Midbrain (tissue), 1 donor: ENCODE measurements at regions not wholly inside any gene's neighbourhood (a gene's known extent, or its start where the extent isn't known, plus 50 kb on each side); places are given as distances from the start of the nearest gene placed in this dataset.
A peak's percentile ranks its signal among the peaks of the same experiment; 100 is the strongest.
"Not testable (repeated sequence)": the region's sequence is repeated elsewhere in the genome, so short reads cannot be mapped to it uniquely, and the experiment has no call there.

ENCODE experiments used
- DNase-seq: peaks from one replicate; lab custom pipeline; 2025; lab: John Stamatoyannopoulos, UW

DNA sequence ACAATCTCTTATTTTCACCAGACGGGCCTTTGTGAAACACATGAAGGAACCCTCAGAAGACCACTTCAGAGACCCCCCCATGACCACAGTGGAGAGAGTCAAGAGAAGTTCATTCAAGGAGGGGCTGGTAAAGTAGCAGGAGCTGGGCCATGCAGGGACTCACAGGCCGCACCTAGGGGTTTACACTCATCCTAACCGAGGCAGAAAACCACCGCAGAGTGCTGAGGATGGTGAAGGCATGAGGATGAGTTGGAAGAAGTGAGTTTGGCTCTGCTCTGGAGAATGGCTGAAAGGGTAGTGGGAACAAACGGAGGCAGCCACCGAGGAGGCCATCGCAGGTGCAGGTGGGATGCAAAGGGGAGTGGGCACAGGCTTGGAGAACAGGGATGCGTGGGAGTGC, 1046.9 kb downstream of the UQCRFS1 start:
- DNase-seq = no peak

DNA sequence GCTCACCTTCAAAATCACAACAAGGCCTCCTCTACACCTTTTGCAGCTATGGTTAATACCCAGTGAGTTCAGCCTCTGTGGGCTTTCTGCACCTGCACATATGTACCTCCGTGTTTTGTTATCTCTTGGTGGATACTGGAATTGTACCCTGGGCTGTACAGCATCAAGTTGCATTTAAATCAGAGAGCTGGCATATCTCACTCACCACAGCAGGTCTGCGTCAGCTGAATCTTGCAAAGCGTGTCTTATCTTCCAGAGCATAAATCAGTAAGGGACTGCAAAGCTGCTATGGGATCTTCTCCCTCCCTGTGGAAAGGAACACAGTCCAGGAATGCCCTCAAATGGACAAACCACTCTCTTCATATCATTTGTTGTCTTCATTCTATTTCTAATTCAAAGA, 1048.7 kb downstream of the UQCRFS1 start:
- DNase-seq = no peak

GRCh38 chr19:28159065-28159464, 1053.9 kb downstream of the UQCRFS1 start:
- no peak for DNase-seq

- DNase-seq = no peak
These were observed 1057.7 kb downstream of the UQCRFS1 start for GRCh38 chr19:28155265-28155664.

GRCh38 chr19:28154077-28154476, 1058.9 kb downstream of the UQCRFS1 start:
- DNase-seq = no peak

DNA sequence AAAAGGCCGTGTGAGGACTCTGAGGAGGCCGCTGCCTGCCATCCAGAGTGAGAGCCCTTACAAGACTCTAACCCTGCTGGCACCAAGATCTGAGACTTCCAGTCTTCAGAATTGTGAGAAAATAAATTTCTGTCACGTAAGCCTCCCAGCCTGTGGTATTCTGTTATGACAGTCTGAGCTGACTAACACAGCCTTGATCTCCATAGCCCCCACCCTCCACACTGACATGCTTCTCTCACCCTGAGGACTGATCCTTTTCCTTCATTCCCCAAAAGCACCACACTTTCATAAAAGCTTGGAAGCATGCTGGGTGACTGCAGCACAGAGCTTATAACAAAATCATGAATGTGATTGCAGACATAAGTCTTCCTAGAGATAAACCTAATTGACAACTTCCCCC, 1059.8 kb downstream of the UQCRFS1 start:
- peak; percentile 1 for DNase-seq

- peak; percentile 3 for DNase-seq
These were observed 1060.8 kb downstream of the UQCRFS1 start for GRCh38 chr19:28152195-28152594.

DNA sequence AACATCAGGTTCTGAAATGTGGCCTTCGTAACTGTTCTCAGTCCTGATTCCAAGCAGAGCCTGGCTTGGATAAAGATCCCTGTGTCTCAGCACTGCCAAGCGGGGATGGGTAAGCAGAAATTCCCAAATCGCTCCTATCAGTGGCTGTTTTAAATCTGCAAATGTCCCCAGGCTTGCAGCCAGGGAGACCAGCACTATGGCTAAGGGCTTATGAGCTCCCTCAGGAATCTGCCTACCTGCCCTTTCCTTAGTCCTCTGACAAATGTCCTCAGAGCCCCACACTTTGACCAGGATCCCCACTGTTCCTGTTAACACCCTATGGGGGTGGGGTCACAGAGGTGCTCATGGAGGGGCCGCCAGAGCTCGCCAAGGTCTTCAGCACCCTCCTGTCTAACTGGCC, 1062.8 kb downstream of the UQCRFS1 start:
- no peak for DNase-seq

DNA sequence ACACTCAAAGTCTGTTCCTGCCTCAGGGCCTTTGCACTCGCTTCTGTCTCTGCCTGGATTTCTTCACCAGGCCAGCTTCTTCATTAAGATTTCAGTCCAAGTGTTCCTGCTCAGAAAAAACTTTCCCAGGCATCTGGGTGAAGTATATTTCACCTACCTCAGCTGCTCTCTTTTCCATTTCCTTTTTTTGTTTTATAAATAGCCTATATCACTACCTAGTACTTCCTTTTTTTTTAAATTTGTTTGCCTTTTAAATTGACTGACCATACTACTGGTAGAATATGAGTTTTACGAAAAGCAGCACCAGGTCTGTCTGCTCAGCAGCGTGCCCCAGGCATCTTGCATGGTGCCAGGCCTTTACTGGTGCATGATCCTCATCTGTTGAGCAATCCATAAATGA, 1064.4 kb downstream of the UQCRFS1 start:
- DNase-seq = no peak

DNA sequence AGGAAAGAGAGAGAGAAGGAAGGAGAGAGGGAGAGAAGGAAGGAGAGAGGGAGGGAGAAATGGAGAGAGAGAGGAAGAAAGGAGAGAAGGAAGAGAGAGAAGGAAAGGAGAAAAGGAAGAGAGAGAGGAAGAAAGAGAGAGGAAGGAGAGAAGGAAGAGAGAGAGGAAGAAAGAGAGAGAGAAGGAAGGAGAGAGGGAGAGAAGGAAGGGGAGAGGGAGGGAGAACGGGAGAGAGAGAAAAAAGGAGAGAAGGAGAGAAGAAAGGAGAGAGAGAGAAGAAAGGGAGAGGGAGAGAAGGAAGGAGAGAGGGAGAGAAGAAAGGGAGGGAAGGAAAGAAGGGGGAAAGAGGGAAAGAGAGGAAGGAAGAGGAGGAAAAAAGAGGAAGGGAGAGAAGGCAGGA, 1070.7 kb downstream of the UQCRFS1 start:
- no peak for DNase-seq

DNA sequence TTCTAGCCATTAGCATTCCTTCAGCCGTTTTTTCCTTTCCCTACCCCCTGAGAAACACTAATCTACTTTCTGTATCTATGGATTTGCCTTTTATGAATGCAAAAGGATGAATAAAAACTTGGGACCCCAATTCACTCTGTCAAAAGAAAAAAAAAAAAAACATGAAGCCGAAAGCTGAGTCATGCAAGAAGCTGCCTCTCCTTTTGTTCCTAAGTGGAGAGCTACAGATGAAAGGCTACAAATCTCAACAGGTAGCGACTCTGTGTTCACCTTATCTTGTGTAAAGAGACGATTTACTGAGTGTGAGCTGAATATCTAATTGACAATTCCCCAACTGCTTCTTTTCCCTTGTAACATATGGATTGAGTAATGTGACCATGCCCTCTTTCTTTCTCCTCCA, 1072.8 kb downstream of the UQCRFS1 start:
- DNase-seq = no peak

GRCh38 chr19:28137772-28138171, 1075.2 kb downstream of the UQCRFS1 start:
- no peak for DNase-seq

GRCh38 chr19:28136796-28137195, 1076.2 kb downstream of the UQCRFS1 start:
- DNase-seq = no peak

DNA sequence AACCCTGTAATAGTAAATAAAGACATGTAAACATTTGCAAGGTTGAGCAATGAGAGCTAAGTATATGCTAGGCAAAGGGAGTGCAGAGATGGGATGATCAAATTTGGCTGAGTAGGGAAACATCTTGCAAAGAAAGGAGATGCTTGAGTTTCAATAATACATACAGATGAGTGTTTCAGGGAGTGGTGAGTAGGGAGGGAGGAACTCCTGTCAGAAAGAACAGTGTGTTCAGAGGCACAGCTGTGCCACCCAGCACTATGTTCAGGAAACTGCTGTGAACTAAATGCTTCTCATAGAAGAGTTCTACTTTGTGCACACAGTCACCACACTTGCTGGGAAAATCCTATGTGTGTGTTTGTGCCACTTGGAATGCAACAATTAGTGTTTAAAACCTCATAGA, 1077.1 kb downstream of the UQCRFS1 start:
- DNase-seq = no peak

GRCh38 chr19:28134311-28134710, 1078.6 kb downstream of the UQCRFS1 start:
- DNase-seq = no peak

GRCh38 chr19:28130881-28131280, 1082.1 kb downstream of the UQCRFS1 start:
- not testable (repeated sequence) for DNase-seq

- DNase-seq = no peak
These were observed 1082.9 kb downstream of the UQCRFS1 start for GRCh38 chr19:28130066-28130511.

- DNase-seq = no peak
These were observed 1084.6 kb downstream of the UQCRFS1 start for GRCh38 chr19:28128341-28128740.

DNA sequence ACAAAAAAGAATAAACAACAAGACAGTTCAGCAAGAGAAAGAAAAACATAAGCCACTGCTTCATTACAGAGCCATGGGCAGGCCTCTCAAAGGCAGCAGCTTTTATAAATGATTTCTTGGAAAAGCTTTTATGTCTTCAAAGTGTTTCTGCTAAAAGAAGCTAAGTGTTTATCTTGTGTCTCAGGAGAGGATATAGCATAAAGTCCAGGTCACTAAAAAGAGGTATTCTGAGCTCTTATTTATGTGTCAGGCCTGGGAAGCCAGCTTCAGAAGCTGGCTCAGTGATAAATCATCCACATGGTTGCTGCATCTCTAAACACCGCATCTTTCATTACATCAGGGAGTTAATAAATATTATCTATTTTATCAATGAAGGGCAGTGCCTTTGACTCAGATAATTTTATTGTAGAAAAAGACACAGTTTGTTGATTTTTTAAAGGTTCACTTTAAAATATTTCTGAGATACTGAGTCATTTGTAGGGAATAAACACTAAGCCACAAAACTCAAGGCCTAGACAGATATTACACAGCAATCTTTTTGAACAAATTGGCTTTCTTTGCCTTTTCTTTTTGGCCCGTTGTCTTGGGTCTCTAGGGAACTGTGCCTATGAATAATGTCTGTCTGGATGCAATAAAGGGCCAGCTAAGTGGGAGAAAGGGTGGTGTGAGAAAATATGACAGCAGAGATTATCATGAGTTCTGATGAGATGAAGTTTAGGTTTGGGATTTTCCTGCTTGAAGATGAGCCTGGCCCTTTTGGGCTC, 1086.6 kb downstream of the UQCRFS1 start:
- DNase-seq = no peak

DNA sequence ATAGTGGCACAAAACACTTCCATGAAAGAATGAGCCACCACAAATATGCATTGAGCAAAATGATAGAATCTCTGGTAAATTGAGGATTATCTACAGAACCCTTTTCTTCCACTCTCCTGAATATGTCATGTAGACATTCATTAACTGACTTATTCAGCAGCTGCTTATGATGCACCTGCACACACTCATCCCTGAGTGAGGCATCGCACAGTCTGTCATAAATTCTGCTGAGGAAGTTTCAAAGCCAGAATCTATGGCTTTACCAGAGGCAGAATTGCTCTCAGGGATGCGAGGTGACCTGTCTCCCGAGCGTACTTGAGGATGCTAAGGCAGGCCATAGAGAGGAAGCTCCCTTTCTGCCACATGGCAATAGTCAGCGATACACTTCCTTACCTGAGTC, 1090.2 kb downstream of the UQCRFS1 start:
- no peak for DNase-seq

GRCh38 chr19:28118235-28118634, 1094.7 kb downstream of the UQCRFS1 start:
- no peak for DNase-seq

- no peak for DNase-seq
These were observed 1095.8 kb downstream of the UQCRFS1 start for GRCh38 chr19:28117143-28117542.

DNA sequence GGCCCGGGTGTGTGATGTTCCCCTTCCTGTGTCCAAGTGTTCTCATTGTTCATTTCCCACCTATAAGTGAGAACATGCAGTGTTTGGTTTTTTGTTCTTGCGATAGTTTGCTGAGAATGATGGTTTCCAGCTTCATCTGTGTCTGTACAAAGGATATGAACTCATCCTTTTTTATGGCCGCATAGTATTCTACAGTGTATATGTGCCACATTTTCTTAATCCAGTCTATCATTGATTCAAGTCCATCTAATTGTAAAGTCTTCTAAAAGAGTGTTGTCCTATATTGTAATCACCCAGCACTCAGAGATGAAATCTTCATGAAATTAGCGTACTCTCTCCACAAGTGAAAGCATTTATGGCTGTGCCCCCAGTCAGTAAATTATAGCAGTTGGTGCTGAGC, 1096.6 kb downstream of the UQCRFS1 start:
- not testable (repeated sequence) for DNase-seq

DNA sequence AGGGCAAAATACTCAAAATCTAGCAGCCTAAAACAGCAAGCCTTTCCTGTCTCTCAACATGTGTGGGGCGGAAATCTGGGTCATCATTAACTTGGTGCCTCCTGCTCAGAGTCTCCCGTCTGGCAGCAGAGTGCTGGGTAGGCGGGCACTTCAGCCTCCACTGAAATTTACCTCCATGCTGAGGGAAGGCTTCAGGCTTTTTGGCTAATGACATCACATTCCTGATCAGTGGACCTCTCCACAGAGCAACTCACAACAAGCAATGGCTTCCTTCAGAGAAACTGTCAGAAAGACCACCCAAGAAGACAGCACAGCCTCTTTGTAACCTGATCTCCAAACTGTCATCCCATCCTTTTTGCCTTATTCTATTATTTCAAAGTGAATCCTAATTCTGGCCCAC, 1109.0 kb downstream of the UQCRFS1 start:
- DNase-seq = no peak
